Ishikawa (cell line): ENCODE measurements at regions not wholly inside any gene's neighbourhood (a gene's known extent, or its start where the extent isn't known, plus 50 kb on each side); places are given as distances from the start of the nearest gene placed in this dataset.

Source experiments
- CEBPB ChIP-seq: IDR thresholded peaks from 2 replicates; pipeline ENCODE4 v1.6.1; 2012
- CREB1 ChIP-seq: IDR thresholded peaks from 2 replicates; pipeline ENCODE4 v1.6.1; 2012; ENCODE audit warnings: low read depth
- EGR1 ChIP-seq: IDR thresholded peaks from 2 replicates; pipeline ENCODE4 v1.6.1; 2012
- EP300 ChIP-seq: IDR thresholded peaks from 2 replicates; pipeline ENCODE4 v1.6.1; 2012; ENCODE audit warnings: borderline replicate concordance
- FOXM1 ChIP-seq: IDR thresholded peaks from 2 replicates; pipeline ENCODE4 v1.6.1; 2012; ENCODE audit warnings: low read depth, borderline replicate concordance
- NFIC ChIP-seq: IDR thresholded peaks from 2 replicates; pipeline ENCODE4 v1.6.1; 2012
- RAD21 ChIP-seq: IDR thresholded peaks from 2 replicates; pipeline ENCODE4 v1.6.1; 2012; ENCODE audit warnings: low read depth
- TAF1 ChIP-seq: IDR thresholded peaks from 2 replicates; pipeline ENCODE4 v1.6.1; 2012; ENCODE audit warnings: low read depth, mild to moderate bottlenecking
- TCF12 ChIP-seq: IDR thresholded peaks from 2 replicates; pipeline ENCODE4 v1.6.1; 2012; ENCODE audit warnings: low read depth
- TEAD4 ChIP-seq: IDR thresholded peaks from 2 replicates; pipeline ENCODE4 v1.6.1; 2012
- YY1 ChIP-seq: IDR thresholded peaks from 2 replicates; pipeline ENCODE4 v1.6.1; 2012; ENCODE audit warnings: low read depth
- ZBTB7A ChIP-seq: IDR thresholded peaks from 2 replicates; pipeline ENCODE4 v1.6.1; 2012; ENCODE audit warnings: low read depth
- TF ChIP-seq, protein P1 (sequence below): IDR thresholded peaks from 2 replicates; pipeline ENCODE4 v1.6.1; 2012
- TF ChIP-seq, protein P2 (sequence below): IDR thresholded peaks from 2 replicates; pipeline ENCODE4 v1.6.1; 2012
- TF ChIP-seq, protein P3 (sequence below): IDR thresholded peaks from 2 replicates; pipeline ENCODE4 v1.6.1; 2012; ENCODE audit warnings: low read depth, mild to moderate bottlenecking

DNA sequence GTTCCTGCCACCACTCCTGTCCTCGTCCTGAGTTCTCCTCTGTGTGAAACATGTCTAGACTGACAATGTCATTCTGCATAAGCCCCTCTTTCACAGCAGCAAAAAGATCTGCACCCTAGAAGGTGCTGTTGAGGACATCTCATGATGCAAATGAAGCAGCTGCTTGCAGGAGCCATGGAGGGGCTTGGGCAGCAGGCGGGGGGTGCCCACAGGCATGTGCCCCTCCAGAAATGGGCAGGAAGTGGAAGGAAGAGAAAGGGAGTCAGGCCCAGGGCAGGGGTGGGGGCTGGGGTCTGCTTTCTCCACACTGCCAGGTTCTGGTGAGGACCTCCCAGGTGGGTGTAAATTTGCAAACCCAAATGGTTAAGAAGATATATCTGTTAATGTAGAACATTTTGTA is 54.5 kb upstream of the KCNMB1 start:
- TF ChIP-seq NFIC (no peak), CREB1 (no peak), CEBPB (no peak), YY1 (no peak), FOXM1 (no peak), EP300 (no peak), TEAD4 (no peak), TAF1 (no peak)
- TF ChIP-seq, protein P1, sequence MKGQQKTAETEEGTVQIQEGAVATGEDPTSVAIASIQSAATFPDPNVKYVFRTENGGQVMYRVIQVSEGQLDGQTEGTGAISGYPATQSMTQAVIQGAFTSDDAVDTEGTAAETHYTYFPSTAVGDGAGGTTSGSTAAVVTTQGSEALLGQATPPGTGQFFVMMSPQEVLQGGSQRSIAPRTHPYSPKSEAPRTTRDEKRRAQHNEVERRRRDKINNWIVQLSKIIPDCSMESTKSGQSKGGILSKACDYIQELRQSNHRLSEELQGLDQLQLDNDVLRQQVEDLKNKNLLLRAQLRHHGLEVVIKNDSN, result no peak
- TF ChIP-seq, protein P2, sequence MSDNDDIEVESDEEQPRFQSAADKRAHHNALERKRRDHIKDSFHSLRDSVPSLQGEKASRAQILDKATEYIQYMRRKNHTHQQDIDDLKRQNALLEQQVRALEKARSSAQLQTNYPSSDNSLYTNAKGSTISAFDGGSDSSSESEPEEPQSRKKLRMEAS, result no peak
- TF ChIP-seq, protein P3, sequence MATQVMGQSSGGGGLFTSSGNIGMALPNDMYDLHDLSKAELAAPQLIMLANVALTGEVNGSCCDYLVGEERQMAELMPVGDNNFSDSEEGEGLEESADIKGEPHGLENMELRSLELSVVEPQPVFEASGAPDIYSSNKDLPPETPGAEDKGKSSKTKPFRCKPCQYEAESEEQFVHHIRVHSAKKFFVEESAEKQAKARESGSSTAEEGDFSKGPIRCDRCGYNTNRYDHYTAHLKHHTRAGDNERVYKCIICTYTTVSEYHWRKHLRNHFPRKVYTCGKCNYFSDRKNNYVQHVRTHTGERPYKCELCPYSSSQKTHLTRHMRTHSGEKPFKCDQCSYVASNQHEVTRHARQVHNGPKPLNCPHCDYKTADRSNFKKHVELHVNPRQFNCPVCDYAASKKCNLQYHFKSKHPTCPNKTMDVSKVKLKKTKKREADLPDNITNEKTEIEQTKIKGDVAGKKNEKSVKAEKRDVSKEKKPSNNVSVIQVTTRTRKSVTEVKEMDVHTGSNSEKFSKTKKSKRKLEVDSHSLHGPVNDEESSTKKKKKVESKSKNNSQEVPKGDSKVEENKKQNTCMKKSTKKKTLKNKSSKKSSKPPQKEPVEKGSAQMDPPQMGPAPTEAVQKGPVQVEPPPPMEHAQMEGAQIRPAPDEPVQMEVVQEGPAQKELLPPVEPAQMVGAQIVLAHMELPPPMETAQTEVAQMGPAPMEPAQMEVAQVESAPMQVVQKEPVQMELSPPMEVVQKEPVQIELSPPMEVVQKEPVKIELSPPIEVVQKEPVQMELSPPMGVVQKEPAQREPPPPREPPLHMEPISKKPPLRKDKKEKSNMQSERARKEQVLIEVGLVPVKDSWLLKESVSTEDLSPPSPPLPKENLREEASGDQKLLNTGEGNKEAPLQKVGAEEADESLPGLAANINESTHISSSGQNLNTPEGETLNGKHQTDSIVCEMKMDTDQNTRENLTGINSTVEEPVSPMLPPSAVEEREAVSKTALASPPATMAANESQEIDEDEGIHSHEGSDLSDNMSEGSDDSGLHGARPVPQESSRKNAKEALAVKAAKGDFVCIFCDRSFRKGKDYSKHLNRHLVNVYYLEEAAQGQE, result no peak

DNA sequence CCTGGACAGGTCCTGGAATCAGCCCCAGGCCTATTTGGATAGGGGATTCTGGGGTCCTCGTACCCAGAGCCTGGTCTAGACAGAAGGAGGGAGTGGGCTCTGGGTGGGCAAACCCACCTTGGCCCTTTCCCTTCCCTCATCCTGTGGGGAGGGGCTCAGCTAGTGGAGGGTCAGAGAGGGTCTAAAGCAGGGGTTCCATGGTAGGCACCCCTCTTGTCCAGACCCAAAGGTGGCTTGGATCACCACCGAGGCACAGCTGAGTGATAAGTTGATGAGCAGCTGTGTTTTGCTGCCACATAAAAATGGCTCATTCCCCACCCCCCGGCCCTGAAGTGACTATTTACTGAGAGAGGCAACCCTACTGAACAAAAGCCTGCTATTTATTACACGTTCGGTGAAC is 53.8 kb upstream of the KCNMB1 start:
- TF ChIP-seq NFIC (no peak), TEAD4 (no peak), ZBTB7A (no peak), FOXM1 (no peak), TCF12 (no peak), YY1 (no peak)

DNA sequence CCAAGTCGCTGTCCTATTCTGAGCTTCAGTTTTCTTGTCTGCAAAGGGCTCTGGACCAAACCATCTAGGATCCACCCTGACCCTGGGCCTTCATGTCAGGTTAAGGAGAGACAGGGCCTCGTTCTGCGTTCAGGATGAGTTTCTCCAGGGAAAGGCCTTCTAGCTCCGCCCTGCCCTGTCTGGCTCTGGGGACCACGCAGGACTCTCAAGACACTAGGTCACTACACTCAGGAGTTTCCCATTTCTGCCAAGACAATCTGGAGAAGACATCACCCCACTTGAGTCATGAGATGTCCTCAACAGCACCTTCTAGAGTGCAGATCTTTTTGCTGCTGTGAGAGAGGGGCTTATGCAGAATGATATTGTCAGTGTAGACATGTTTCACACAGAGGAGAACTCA is 53.2 kb upstream of the KCNMB1 start:
- TF ChIP-seq, protein P3, result no peak
- TF ChIP-seq NFIC (no peak), EP300 (no peak), CEBPB (no peak), EGR1 (no peak), FOXM1 (no peak), CREB1 (no peak), TAF1 (no peak), TCF12 (no peak), TEAD4 (no peak), YY1 (no peak), RAD21 (no peak)
- TF ChIP-seq, protein P2, result no peak

DNA sequence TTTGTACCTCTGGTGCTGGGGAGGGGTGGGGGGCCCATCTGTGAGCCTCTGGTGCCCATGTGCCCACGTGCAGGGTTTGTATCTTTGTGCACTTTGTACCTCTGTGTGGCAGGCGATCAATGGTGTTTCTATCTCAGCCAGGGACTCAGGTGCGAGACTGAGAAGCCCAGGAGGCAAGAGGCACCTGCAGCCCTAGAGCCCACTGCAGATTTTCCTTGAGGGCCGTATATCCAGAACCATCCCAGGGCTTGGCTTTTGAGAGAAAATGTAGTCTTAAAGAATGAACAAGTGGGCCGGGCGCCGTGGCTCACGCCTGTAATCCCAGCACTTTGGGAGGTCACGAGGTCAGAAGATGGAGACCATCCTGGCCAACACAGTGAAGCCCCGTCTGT is 52.2 kb upstream of the KCNMB1 start:
- TF ChIP-seq RAD21, result no peak
- TF ChIP-seq EGR1, result no peak
- TF ChIP-seq, protein P2, result no peak
- no peak for TF ChIP-seq YY1
- no peak for TF ChIP-seq EP300
- no peak for TF ChIP-seq TEAD4
- TF ChIP-seq ZBTB7A, result no peak
- TF ChIP-seq TCF12, result no peak
- TF ChIP-seq NFIC, result no peak
- no peak for TF ChIP-seq CEBPB
- no peak for TF ChIP-seq CREB1
- TF ChIP-seq, protein P3, result no peak
- TF ChIP-seq, protein P1, result no peak
